ENCODE measurements at regions not wholly inside any gene's neighbourhood (a gene's known extent, or its start where the extent isn't known, plus 50 kb on each side); places are given as distances from the start of the nearest gene placed in this dataset.

GRCh38 chr6:119961450-119961849, 611.9 kb upstream of the MAN1A1 start:
- Histone ChIP-seq H2BK5ac (ENCODE audit: low read depth, low read length, poor library complexity, severe bottlenecking) (no peak overlapping the region), H2BK120ac (ENCODE audit: low read depth, low read length) (no peak overlapping the region), H3K18ac (ENCODE audit: low read depth, low read length) (no peak overlapping the region), H3K4me2 (ENCODE audit: low read depth, low read length) (no peak overlapping the region), H2AFZ (replicated peaks; ENCODE audit: low read length, poor library complexity) (no peak overlapping the region), H3K9me3 (ENCODE audit: control insufficient read depth, insufficient read depth, low read length) (peaks cover 3% of the 10 kb centered on the region), H3K14ac (replicated peaks; ENCODE audit: low read depth, low read length) (no peak overlapping the region), H4K8ac (ENCODE audit: low read depth in 2 of 2, low read length in 2 of 2) (no peak overlapping the region), H3K79me1 (ENCODE audit: low read depth in 1 of 2, low read length in 2 of 2) (no peaks in the 10 kb centered on the region), H3K9ac (ENCODE audit: low read depth, low read length) (no peak overlapping the region), H2BK15ac (ENCODE audit: low read depth, low read length) (no peak overlapping the region), H3K4me1 (ENCODE audit: control insufficient read depth, insufficient read depth, low read length) (no peaks in the 10 kb centered on the region), H4K91ac (ENCODE audit: insufficient read depth, low read depth, low read length) (no peak overlapping the region), H3K9me1 (ENCODE audit: insufficient read depth, low read length) (no peaks in the 10 kb centered on the region), H3K56ac (ENCODE audit: extremely low read depth, insufficient read depth, low read length) (no peak overlapping the region), H3K4ac (ENCODE audit: low read depth, low read length) (no peak overlapping the region), H3K23ac (ENCODE audit: low read depth, low read length) (no peak overlapping the region), H4K20me1 (ENCODE audit: insufficient read depth, low read length) (no peaks in the 10 kb centered on the region), H3K36me3 (ENCODE audit: control insufficient read depth, insufficient read depth, low read length) (no peaks in the 10 kb centered on the region), H2AK9ac (replicated peaks; ENCODE audit: low read depth, low read length, poor library complexity) (no peak overlapping the region), H2AK5ac (ENCODE audit: low read depth, low read length) (no peak overlapping the region), H2BK20ac (ENCODE audit: low read depth, low read length) (no peak overlapping the region), H4K5ac (ENCODE audit: low read depth, low read length) (no peak overlapping the region), H3K27me3 (ENCODE audit: control insufficient read depth, insufficient read depth, low read length) (no peaks in the 10 kb centered on the region), H3K27ac (ENCODE audit: insufficient read depth, low read length) (no peak overlapping the region), H3K4me3 (ENCODE audit: insufficient read depth, low read depth, low read length) (no peak overlapping the region)
- intact Hi-C loops (cut with micrococcal nuclease) (no loop called here), in situ Hi-C loops (cut with MboI; ENCODE audit: low sequenced_read_pairs) (no loop called here), dilution Hi-C loops (cut with HindIII; ENCODE audit: low sequenced_read_pairs, unreplicated experiment) (no loop called here)
- ChIA-PET POLR2A (ENCODE audit: unreplicated experiment) (no interaction called here), CTCF (no interaction called here)
- WGBS, 2 experiments (ENCODE audit: extremely low coverage in 2 of 2, insufficient read length in 1 of 2) = no CpG with 5 or more reads among the region's 2 CpGs
- BruUV-seq (replicated peaks) = no TSS peak
- TF ChIP-seq MAZ (IDR thresholded peaks at IDR 0.05; ENCODE audit: borderline replicate concordance, low read depth, low read length) (no peak), USF2 (IDR thresholded peaks at IDR 0.05; ENCODE audit: low read depth, low read length) (no peak), BHLHE40 (IDR thresholded peaks at IDR 0.05; ENCODE audit: low read depth, low read length) (no peak), ELK1 (IDR thresholded peaks at IDR 0.05; ENCODE audit: borderline replicate concordance, low read depth, low read length) (no peak), FOS (IDR thresholded peaks at IDR 0.05; ENCODE audit: low read depth, low read length) (no peak), NFE2L2 (IDR thresholded peaks at IDR 0.05; ENCODE audit: low read depth, low read length) (no peak), CHD1 (IDR thresholded peaks at IDR 0.05; ENCODE audit: low read depth, low read length) (no peak), RAD21 (IDR thresholded peaks at IDR 0.05; ENCODE audit: low read length) (no peak), MXI1 (IDR thresholded peaks at IDR 0.05; ENCODE audit: borderline replicate concordance, low read depth, low read length) (no peak), RFX5 (IDR thresholded peaks at IDR 0.05; ENCODE audit: low read depth, low read length) (no peak), RCOR1 (IDR thresholded peaks at IDR 0.05; ENCODE audit: insufficient replicate concordance, low read length) (no peak), SMC3 (IDR thresholded peaks at IDR 0.05; ENCODE audit: low read depth, low read length) (no peak), CTCF (conservative IDR thresholded peaks at IDR 0.05; ENCODE audit: low read depth, low read length) (no peak), CEBPB (IDR thresholded peaks at IDR 0.05; ENCODE audit: low read depth, low read length) (no peak), POLR2A (IDR thresholded peaks at IDR 0.05; ENCODE audit: low read depth, low read length) (no peak), MAFK (IDR thresholded peaks at IDR 0.05; ENCODE audit: low read depth, low read length) (no peak)
- DNase-seq = no peak
- no peak for ATAC-seq (ENCODE audit: low read depth)

Data from IMR-90 (cell line).